GM18499 (cell line): ENCODE measurements at regions not wholly inside any gene's neighbourhood (a gene's known extent, or its start where the extent isn't known, plus 50 kb on each side); places are given as distances from the start of the nearest gene placed in this dataset.

Experiments
- ATAC-seq: cut with Tn5 transposase; IDR thresholded peaks from one replicate; pipeline ENCODE4 v1.9.1; 2021; ENCODE audit warnings: moderate number of reproducible peaks; ENCODE audit not compliant: insufficient read depth, unreplicated experiment

DNA sequence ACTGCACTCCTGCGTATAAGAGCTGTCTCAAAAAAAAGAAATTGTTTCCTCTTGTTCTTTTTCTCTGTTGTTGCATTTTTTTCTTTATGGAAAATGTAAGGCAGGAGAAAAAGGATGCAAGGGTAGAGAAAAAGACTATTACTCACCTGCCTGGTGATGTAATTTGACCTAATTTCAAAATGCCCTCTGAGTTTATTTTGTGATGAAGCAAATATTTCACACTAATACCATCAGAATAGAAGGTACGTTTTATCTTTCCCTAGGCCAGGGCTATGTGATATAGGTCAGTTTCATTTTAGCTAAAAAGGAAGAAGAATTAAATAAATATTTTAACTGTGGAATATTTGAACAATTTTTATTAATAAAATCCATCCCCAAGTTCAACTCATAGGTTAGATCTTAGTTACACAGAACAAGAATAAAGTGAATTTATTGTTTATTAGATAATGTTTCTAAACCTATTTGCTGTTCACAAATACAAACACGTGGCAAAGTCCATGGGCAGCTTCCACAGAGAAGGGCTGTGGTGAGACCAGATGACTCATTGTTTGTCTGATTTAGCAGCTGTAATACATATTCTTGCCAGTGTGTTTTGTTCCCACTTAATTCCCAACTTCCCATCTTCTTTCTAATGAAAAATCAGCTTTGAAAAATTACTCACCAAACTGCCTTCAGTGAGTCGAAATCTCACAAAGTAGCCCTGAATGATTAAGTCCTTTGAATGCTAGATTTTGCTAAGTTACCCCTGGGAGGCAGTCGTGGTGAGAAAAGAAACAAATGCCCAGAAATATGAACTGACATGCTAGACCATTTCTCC, 52.8 kb upstream of the CCDC112 start:
- ATAC-seq: no peak

DNA sequence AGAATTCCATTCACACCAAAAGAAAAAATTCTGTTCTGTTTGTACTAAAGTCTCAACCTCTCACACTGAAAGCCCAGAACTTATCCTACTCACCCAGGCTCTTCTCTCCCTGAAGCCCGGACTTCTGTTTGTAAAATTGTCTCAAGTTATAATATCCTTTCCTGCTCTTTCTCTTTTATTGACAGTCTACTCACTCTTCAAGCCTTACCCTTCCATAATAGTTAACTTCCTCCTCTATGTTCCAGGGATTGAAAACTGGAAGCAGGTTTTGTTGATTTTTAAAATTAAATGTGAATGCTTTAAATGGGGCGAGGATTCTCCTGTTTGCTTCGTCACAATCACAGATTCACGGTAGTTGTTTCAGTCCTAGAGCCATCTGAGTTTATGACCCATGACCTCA, 51.7 kb upstream of the CCDC112 start:
- ATAC-seq: no peak
